22Rv1 (cell line): ENCODE measurements at regions not wholly inside any gene's neighbourhood (a gene's known extent, or its start where the extent isn't known, plus 50 kb on each side); places are given as distances from the start of the nearest gene placed in this dataset.

Source experiments
- H3K27ac ChIP-seq: fragments of 450-650 bp; 2 replicates; pipeline ENCODE4 v1.5.1; 2017
- CTCF ChIP-seq: fragments of 450-650 bp; IDR thresholded peaks from 2 replicates; pipeline ENCODE4 v1.5.1; 2017; ENCODE audit warnings: mild to moderate bottlenecking
- ZFX ChIP-seq: fragments of 450-650 bp; IDR thresholded peaks from 2 replicates; pipeline ENCODE4 v1.6.1; 2017; ENCODE audit warnings: antibody characterized with exemption, borderline replicate concordance

DNA sequence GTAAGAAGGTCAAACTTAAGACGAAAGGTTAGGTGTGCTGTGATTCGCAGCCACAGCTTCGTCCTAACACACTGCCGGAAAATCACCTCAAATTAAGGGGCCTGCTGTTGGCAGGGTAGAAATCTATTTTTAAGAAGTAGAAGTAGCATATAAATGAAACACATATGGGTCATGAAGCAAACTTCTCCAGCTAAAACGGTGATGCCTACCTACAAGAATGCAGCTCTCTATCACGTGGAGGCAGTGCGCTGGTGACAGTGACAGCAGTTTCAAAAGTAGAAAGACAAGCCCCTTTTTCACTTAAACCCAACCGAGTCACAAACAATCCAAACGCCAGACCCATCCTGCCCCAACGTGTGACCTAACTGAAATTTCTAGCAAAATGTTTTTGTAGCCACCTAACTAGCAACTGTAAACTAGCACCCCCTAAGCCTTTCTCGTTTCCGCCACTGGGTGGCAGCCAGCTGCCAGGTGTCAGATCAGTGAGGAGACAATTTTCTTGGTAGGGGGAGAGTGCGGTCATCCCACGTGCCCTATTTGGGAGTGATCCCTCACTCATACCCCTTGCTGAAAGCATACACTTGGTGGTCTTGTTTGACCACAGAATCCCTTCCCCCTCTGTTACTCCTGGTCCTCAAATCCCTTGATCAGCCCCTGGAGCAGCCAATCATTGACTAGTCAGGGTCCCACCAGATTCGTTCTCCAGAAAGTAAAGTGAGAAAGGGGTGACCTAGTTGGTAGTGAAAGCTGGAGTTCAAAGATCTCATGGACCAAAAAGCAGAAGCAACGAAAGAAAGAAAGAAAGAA, 71.8 kb upstream of the MAMDC2 start:
- H3K27ac ChIP-seq, result no peak overlapping the region

GRCh38 chr9:69975681-69976080, 68.0 kb upstream of the MAMDC2 start:
- TF ChIP-seq ZFX (no peak), CTCF (no peak)
- H3K27ac ChIP-seq, result no peak overlapping the region

More for the DNA sequence above, 71.8 kb upstream of the MAMDC2 start:
- TF ChIP-seq CTCF, result peak; percentile 92
- no peak for TF ChIP-seq ZFX

DNA sequence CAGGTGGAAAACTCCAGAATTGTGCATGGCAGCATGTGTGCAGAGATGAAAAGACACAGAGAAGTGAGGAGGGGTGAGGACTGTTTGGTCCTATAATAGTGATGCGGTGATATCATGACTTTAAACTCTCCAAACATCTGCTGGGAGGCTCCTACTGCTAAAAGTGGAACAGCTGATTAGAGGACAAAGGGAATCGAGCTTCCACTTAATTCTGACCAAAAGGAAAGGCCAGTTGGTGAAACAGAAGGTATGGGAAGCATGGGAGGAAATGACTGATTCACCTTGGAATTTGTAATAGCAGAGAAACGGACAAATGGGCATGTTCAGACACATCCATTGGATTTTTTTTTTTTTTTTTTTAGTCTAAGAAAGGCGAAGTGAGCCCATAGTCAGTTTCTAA, 67.5 kb upstream of the MAMDC2 start:
- no peak overlapping the region for H3K27ac ChIP-seq

GRCh38 chr9:69980041-69980440, 63.6 kb upstream of the MAMDC2 start:
- TF ChIP-seq CTCF (no peak), ZFX (no peak)
- H3K27ac ChIP-seq, result no peak overlapping the region

More for the DNA sequence above, 67.5 kb upstream of the MAMDC2 start:
- no peak for TF ChIP-seq CTCF
- TF ChIP-seq ZFX, result no peak

DNA sequence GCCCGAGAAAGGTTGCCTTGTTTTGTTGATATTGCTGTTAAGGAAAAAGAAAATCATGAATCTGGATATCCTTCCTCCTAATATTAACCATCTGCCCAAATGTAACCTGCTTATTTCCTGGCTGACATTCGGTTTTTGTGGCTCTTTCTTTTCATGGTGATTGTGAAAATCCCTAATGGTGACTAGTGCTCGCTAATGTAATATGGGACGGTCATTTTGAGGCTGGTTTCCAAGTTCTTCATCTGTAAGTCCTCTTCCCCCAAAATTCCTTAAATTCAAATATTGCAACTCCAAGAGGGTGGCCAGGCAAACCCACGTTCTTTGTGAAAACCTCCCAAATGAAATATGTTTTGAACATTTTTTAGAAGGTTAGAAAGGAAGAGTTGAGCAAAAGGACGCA, 63.1 kb upstream of the MAMDC2 start:
- no peak for TF ChIP-seq ZFX
- TF ChIP-seq CTCF, result no peak
- H3K27ac ChIP-seq, result no peak overlapping the region

GRCh38 chr9:69981686-69982445, 61.8 kb upstream of the MAMDC2 start:
- TF ChIP-seq ZFX, result no peak
- TF ChIP-seq CTCF, result no peak
- H3K27ac ChIP-seq, result no peak overlapping the region

GRCh38 chr9:69984831-69985230, 58.8 kb upstream of the MAMDC2 start:
- H3K27ac ChIP-seq, result no peak overlapping the region
- TF ChIP-seq CTCF (no peak), ZFX (no peak)
